Middle frontal gyrus (tissue), 1 donor: ENCODE measurements at regions not wholly inside any gene's neighbourhood (a gene's known extent, or its start where the extent isn't known, plus 50 kb on each side); places are given as distances from the start of the nearest gene placed in this dataset.

Experiments
- DNase-seq: peaks from one replicate; pipeline ENCODE4 v3.0.0-alpha.2; 2015; ENCODE audit warnings: low spot score; ENCODE audit errors: extremely low spot score

DNA sequence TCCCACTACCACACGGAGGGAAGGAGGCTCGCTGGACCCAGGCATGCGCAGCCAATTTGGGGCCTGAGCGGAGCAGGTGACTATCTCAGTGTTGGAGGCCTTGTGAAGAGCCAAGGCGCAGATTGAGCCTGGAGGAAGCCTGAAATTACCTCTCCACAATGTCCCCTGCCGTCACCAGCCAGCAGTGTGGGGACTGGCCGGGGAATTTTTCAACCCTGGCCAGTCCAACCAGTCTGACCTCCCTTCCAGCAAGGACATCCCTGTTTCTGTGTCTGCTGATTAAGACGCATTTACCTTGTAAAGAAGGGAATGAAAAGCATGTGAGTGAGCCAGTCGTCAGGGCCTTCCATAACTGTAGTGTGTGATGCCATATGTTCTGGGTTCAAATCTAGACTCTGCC, 198.1 kb upstream of the IRX3 start:
- DNase-seq = no peak

DNA sequence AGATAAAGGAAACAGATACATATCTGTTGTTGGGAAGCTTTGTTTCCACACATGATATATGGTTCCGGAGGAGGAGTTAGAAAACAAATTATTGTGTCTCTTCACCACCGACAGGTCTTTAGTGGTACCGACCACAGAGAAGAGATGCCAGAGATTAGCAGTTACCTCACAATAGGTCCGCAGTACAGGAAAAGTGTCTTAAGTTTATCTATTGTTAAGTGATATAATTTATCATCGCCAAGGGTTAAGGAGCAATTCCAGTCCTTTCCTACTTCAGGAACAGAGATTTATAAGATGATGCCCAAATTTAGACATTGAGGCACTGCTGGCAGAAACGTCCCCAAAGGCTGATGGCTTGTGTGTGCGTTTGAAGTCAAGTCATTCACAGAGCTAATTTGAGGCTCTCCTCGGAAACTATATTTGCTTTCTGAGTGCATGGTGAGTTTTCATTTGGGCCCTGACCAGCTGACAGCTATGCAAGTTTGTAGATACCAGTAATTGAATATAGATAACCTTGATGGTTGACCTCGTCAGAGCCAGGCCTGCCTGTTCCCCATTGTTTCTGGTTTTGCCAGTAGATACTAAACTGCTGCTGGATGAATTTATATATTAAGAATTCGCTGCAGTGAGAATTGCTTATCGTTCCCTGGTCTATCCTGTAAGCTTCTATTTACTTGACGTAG, 196.4 kb upstream of the IRX3 start:
- no peak for DNase-seq

DNA sequence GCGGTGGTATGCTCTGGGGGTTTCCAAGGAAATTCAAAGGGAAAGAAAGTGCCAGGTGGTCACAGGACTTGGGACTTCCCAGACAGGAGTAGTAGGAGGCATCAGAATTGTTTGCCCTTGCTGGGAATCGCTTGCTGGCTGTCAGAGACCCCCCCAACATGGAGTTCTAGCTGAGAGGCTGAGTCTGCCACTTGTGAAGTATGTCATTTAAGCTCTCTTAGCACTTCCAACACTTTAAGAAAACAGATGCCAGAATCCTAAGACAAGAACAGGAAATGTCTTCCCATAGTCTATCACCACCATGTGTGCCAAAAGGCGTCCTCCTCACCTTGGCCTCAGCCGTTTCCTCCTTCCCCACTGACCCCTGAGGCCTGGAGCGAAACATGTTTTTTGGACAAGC, 193.8 kb upstream of the IRX3 start:
- no peak for DNase-seq

DNA sequence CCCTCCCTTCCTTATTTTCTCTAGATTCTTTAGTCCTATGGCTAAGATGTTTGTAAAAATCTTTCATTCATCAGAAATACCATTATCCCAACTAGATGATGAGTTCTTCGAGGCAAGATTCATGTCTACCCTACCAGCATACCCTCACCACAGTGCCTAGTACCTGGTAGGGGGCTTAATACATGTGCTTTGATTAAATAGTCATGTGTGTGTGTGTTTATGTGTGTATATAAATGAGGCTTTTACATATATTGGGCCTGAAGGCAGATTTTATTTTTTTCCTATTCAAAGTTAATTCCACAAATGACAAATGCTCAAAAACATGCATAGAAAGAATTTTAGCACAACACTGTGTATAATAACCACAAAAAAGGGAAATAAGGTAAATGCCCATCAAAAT, 193.0 kb upstream of the IRX3 start:
- DNase-seq = no peak

DNA sequence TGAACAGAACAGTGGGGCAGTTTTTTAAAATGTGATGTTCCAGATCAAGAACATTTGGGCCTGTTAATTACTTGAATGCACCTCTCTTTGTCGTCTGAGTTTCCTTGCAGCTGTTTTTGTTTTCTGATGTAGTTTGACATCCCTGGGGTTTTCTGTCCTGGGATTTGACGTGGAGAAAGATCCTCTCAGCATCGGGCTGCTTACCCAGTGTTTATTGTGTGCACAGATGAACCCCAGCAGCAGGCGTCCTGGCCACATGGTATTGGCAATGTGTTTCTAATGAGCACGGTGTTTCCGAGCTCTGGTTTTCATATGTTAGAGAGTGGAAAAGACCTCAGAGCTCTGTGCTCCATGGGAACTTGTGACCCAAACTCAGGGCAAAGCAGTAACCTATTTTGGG, 191.1 kb upstream of the IRX3 start:
- DNase-seq = no peak

DNA sequence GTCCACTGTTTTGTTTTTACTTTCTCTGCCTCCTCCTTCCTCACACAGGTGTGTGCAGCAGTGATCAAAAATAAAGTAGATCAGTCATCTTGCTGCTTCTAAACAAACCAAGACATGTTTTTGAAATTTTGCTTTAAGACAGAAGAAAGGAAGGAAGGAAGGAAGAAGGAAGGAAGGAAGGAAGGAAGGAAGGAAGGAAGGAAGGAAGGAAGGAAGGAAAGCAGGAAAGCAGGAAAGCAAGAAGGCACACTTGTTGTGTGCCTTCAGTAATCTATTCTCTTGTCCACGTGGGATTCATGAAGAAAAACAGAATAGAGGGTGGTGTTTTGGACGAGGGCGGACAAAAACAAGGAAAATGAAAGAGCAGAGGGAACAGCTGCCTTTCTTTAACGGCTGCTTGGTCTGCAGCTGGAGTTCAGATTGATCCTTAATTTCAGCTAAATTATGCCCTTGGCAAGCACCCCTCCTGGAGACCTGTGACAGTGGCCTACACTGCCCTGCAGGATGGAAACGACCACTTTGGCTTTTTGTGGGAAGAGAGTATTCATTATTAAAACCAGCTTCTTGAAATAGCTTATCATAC, 188.5 kb upstream of the IRX3 start:
- no peak for DNase-seq

DNA sequence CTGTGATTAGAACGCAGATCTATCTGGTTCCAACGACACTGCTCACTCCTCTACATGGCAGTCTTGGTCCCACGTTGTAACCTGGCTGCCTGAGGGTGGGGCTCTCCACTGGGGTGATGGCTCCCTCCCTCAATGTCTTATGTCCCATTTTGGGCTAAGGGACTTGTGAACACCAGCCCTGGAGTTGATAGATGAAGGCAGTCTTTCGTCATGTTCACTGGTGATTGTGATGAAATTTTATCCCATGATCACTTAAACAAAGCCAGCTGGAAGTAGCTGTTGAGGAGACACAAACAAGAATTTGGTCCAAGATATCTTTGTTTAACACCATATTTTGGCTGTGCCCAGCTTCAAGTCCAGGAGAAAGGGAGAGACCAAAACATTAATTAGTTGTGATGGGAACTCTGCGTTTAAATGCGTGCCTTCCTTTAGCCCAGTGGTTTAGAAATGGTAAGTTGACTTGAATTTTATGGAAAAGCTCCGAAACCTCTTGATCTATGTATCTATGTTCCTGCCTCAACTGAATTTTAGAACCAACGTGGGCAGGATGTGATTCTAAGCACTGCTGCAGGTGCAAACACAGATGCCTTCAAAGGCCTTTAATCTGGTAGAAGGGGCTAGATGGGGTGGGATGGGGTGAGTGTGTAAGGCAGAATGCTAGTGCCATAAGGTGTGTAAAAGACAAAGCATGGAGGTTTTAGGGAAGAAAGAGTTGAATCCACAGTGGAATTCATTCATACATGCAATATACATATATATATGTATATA, 186.8 kb upstream of the IRX3 start:
- DNase-seq = no peak

DNA sequence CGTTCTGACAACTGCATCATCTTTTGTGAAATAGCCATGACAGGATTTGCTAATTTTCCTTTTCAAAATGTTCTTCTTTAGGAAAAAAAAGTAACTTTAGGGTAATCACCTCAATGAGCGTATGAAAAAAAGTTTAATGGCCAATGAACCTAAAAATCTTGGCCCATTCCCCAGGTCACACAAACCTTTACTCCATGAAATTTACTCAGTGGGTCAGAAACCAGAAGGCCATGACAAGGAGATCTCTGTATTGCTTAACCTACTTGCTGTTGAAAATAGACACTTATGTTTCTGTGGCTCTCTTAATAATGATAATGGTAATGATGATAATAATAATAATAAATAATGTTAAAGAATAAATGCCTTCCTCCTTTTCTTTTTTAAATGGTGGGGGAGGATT, 180.8 kb upstream of the IRX3 start:
- no peak for DNase-seq

DNA sequence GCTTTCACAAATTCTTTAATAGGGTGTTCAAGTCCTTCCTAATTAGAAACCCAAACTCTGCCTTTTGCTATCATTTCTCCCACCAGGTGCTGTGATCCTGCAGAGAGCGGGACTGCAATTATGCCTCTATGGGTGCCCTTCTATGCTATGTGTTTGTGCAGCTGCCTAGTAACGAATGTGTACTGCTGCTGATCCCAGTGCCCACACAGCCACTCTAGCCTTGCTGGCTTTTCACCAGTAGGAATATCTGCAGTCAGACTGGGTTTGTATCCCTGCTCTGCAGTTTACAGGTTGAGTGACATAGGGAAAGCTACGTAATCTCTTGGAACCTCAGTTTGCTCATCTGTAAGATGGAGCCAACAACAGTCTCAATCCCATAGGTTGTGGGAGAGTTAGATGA, 179.6 kb upstream of the IRX3 start:
- DNase-seq = no peak

DNA sequence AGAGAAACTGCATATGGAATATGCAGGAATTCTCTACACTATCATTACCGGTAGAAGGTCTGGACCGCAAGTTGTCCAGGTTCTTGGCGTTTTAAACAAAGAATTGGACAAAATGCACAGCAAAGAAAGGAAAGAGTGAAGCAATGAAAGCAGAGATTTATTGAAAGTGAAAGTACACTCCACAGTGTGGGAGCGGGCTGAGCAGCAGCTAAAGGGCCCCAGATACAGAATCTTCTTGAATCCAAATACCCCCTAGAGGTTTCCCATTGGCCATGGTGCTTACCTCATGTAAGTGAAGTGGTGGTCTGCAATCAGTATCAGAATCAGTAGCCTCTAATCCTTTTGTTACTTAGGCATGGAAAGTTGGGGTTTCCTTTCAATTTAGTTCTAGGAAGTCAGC, 178.5 kb upstream of the IRX3 start:
- DNase-seq = no peak

DNA sequence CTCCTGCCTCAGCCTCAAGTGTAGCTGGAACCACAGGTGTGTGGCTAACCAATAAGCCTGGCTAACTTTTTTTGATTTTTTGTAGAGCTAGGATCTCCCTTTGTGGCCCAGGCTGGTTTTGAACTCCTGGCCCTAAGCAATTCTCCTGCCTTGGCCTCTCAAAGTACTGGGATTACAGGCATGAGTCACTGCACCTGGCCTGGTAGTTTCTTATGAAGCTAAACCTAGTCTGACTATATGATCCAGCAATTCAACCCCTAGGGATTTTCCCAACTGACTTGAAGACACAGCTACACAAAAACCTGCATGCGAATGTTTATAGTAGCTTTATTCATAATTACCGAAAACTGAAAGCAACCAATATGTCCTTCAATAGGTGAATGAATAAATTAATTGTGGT, 176.2 kb upstream of the IRX3 start:
- DNase-seq = no peak

DNA sequence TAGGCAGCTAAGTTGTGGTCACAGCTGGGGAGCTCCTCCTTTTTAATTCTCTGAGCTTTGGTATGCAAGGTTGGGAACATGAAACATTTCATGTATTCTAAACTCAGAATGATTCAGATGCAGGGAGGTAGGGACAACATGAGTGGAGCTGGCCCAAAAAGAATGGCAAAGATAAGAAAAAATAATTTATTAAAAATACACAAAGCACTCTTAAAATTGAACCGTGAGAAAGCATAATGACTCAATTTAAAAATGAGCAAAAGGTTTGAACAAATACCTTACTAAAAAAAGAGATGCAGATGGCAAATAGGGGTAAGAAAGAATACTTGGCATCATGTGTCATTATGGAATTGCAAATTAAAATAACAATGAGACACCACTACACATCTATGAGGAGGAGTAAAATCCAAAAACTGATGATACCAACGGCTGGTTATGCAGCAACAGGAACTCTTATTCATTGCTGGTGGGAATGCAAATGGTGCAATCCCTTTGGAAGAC, 175.6 kb upstream of the IRX3 start:
- no peak for DNase-seq

DNA sequence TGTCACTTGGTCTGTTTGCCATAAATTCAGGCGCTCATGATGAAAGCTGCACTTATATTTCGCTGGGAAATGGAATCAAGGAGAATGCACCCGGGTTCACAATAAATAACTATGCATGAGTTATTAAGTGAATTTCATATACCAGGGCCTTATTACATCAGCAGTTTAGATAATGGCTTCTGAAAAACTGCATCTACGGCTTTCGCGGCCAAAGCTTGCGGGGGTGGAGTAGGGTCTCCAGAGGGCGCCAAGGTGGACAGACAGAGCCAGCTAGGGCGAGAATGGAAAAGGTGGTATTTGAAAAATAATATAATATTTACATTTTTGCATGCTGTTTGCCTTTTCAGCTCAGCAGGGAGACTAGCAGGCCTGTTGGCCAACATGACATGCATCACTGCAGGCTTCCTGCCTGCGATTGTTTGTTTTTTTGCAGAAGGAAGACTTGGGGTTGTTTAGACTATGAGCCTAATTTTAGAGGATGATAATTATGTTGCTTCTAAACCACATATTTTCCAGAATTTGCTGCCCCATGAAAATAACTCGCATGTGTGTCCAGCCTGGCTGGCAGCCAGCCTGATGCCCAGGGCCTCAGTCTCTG, 173.8 kb upstream of the IRX3 start:
- DNase-seq = no peak

DNA sequence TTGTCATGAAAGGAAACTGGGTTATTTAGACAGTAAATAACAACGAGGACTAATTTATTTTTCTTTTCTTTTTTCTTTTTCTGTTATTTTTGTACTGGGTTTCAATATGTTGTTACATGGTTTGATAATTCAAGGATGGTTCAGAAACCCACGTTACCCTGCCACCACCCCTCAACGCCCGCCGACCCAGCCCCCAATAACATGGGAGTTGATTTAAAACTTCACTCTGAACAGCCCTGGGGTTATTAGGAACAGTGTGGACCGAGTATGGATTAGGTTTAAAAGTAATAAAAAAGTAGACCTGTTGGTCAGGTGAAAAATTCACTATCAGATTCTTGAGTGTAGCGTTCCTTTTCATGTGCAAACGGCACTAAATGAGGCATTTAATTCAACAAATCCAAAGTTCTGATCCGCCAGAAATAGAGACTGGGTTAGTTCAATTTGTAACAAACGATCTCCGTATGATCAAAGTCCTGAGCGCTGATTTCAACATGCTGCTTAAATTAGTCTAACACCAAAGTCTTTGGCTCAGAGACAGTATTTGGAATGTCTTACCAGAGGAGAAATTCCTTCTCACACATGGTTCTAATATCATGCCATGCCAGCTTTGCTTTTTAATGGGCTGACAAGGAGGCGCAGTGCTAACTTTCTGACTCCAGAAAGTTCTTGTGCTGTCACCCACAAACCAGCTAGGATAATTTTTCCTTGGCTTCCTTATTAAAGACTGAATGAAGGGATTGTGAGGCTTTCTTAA, 173.1 kb upstream of the IRX3 start:
- no peak for DNase-seq

DNA sequence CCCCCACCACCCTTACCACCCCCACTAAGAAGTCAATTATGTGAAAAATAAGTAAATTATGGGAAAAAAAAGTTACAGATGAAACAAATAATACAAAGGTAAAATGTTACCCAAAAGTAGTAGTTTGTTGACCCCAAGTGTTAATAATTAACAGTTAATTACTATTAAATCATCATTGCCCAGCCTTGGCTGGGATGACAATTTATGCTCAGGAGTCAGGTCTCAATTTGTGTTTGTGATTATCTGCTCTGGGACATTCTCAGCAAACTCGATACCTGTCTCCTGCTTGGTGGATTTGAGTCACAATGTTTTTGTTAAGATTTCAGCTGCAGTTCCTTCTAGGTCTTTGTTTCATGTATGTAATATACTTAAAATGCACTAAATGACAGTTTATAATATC, 172.3 kb upstream of the IRX3 start:
- DNase-seq = no peak

DNA sequence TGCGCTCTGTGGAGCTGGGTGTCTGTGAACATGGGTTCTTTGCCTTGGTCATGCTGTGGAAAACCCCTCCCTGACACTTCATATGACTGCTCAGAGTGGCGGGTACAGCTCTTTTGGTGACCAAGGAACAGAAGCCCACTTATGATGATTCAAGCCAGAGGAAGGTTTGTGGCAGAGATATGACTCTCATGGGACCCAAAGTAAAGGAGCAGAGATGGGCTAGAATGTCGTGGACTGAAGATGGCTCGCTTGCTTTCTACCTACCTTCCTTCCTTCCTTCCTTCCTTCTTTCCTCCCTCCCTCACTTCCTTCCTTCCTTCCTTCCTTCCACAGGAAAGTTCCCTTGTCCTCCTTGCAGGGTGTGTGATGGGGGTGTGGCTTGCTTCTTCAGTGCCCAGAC, 169.7 kb upstream of the IRX3 start:
- DNase-seq = no peak

DNA sequence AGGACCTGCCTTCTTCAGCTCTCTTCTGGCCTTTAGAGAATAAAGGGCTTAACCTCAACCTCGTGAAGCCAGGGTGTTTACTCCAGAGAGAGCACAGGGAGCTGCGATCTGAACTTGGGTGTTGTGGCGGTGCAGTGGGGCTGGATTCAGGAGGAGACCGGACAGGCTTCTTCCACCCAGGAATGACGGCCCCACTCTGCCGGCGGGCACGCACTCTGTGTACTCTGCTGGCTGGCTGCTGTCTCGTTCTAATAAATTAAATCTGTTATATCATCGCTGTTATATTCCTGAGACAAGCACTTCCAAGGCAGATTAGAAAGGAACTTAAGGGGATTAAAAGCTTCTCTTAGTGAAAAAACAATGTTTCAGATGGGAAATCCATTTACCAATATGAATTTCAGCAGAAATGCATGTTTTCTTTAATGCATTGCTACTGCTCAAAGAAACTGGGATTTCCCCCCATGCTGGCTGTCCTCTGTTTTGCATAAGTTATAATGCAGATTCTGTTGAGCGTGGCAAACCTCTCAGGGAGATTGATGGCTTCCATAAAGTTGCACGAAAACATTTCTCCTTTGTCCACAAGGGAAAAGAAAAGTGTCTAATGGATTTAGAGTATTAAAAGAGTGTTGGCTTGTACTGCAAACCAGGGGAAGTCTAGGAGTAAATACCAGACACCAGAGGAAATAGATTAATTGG, 168.6 kb upstream of the IRX3 start:
- DNase-seq = no peak

DNA sequence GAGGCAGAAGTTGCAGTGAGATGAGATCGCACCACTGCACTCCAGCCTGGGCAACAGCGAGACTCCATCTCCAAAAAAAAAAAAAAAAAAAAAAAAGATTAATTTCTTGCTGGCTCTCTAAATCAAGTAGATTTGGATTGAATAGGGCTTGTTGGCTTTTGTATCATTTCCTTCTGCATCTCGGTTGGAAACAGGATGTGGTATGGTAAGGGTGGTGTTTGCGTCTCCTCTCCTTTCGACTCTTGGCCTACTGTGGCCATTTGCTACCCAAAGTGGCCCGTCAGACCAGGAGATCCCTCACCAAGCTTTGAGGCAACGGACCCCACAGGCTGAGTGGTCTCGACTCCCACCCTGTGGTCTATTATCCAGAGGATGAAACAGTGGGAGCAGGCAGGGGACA, 168.0 kb upstream of the IRX3 start:
- DNase-seq = no peak

DNA sequence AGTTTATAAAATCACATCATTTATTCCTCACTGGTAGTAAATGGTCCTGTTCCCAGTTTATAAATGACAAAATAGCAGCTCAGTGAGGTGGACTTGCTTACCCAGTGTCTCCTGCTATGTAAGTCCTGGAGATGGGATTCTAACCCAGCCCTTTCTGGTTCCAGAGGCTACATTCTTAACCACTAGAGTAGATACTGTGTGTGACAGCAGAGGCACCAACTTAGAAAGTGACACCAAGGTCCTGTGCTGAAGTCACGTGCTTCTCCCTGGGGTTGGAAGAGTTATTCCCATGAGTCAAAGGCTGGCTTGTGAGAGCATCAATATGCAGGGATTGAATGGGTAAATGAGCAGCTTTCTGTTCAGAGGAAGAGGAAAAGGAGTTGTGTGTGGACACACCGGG, 167.3 kb upstream of the IRX3 start:
- no peak for DNase-seq

DNA sequence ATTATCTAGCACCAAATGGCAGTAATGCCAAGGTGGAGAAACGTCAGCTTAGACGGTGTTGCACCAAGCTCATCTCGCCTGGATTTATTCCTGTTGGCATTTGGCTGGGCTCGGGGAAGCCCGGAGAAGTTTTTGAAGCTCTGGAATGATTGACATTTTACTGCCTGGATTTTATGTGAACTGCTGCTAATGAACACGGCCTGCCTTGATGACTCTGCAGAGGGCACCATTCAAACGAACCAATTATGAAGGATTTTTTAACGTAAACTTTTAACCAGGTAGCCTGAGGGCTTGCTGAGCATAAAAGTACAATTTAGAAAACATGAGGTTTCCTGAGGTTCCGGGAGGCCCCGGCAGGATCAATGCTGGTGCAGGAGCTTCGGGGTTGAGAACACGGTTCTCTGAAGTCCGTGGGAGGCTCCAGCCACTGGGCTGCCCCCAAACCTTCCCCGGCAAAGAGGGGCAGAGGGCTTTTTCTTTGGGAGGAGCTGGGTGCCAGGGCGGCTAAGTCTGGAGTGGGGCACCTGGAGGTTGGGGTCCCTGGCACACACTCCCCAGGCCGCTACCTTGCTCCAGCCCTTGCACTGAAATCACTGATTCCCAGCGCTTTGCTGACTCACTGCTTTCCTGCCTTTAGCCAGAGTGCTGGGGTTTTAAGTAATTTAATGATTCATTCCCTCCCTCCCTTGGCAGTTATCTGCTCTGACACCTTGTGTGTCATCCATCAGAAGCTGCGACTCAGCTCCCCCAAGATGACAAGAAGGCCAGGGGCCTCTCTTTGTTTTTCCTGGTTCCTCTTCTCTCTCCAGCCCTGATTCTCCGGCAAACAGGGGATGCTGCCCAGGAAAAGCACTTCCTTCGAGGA, 161.2 kb upstream of the IRX3 start:
- no peak for DNase-seq
